Left lung (tissue), 4 donors: ENCODE measurements at regions not wholly inside any gene's neighbourhood (a gene's known extent, or its start where the extent isn't known, plus 50 kb on each side); places are given as distances from the start of the nearest gene placed in this dataset.
"Not testable (repeated sequence)": the region's sequence is repeated elsewhere in the genome, so short reads cannot be mapped to it uniquely, and the experiment has no call there.

Experiments
- ATAC-seq: fragments of 200-7000 bp; cut with Tn5 transposase; one replicate; pipeline ENCODE4 v1.9.1; 2020; ENCODE audit warnings: moderate library complexity
- DNase-seq, 4 donors: peaks; one replicate each; pipeline ENCODE4 v3.0.0-alpha.2; 2013 to 2020
- H3K27ac ChIP-seq, 2 donors: fragments of 200-600 bp; sonication (generic) in 1 of 2; one replicate each; pipeline versions ENCODE4 v1.5.0 to v1.8.0; 2020 to 2021
- H3K27me3 ChIP-seq, 2 donors: fragments of 200-600 bp; sonication (generic) in 1 of 2; one replicate each; pipeline versions ENCODE4 v1.5.0 to v1.8.0; 2020 to 2021
- H3K36me3 ChIP-seq, 2 donors: fragments of 200-600 bp; sonication (generic) in 1 of 2; one replicate each; pipeline versions ENCODE4 v1.5.0 to v1.8.0; 2020 to 2021
- H3K4me1 ChIP-seq, 2 donors: fragments of 200-600 bp; one replicate each; pipeline ENCODE4 v1.8.0; 2021
- H3K4me3 ChIP-seq, 2 donors: fragments of 200-600 bp; sonication (generic) in 1 of 2; one replicate each; pipeline versions ENCODE4 v1.5.0 to v1.8.0; 2020 to 2021; ENCODE audit warnings: mild to moderate bottlenecking in 1 of 2
- H3K9me3 ChIP-seq, 2 donors: fragments of 200-600 bp; sonication (generic) in 1 of 2; one replicate each; pipeline versions ENCODE4 v1.5.0 to v1.8.0; 2020 to 2021
- CTCF ChIP-seq, 2 donors: fragments of 200-600 bp; sonication (generic) in 1 of 2; IDR thresholded peaks; one replicate each; pipeline versions ENCODE4 v1.5.0 to v1.8.0; 2021; ENCODE audit warnings: antibody characterized with exemption in 2 of 2
- intact Hi-C, 2 donors: fragments of 100-400 bp; cut with DNase I; formaldehyde crosslinking; loops; one replicate each; pipeline versions ENCODE4 v1.11.2 to v1.14.2; 2022
- donor health status: DM: no; HTN: yes; CAD: no.
- donor health status: DM: no; HTN: no; CAD: no.

GRCh38 chr2:16386031-16386430 is 279.6 kb downstream of the CYRIA start:
- Histone ChIP-seq H3K27ac (no peak overlapping the region), H3K4me3 (no peak overlapping the region), H3K36me3 (no peaks in the 10 kb centered on the region), H3K4me1 (no peaks in the 10 kb centered on the region), H3K27me3 (no peaks in the 10 kb centered on the region), H3K9me3 (no peaks in the 10 kb centered on the region)
- ATAC-seq, result no peak
- DNase-seq, result peak in 1 of 4 donors; percentile 37
- intact Hi-C loops, result no loop called here
- no peak for TF ChIP-seq CTCF (IDR thresholded peaks at IDR 0.05)

GRCh38 chr2:16385341-16385740 is 280.3 kb downstream of the CYRIA start:
- no peaks in the 10 kb centered on the region for H3K9me3 ChIP-seq
- no peaks in the 10 kb centered on the region for H3K4me1 ChIP-seq
- no peaks in the 10 kb centered on the region for H3K27me3 ChIP-seq
- intact Hi-C loops, result no loop called here
- no peak overlapping the region for H3K4me3 ChIP-seq
- no peak overlapping the region for H3K27ac ChIP-seq
- no peak for DNase-seq
- no peak for ATAC-seq
- H3K36me3 ChIP-seq, result no peaks in the 10 kb centered on the region
- TF ChIP-seq CTCF (IDR thresholded peaks at IDR 0.05), result no peak

DNA sequence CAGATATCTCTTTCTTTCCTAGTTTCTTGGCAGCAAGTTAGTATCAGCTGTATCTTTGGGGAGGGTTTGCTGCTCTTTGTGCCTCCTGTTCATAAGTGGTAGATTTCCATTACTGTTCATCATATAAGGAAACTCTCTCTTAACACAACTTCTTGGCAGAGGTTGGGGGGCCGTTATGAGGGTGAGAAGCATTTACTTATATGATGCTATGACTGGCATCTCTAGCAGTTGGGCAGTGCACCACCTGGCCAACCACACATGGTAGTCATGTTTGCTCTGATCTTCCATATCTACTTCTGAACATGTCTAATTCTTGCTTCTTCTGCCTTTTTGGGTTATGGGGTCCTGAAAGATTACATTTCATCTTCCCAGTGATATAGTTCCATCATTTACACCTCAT is 282.2 kb downstream of the CYRIA start:
- DNase-seq (no peak), ATAC-seq (no peak)
- Histone ChIP-seq H3K4me1 (no peaks in the 10 kb centered on the region), H3K27ac (no peak overlapping the region), H3K27me3 (no peaks in the 10 kb centered on the region), H3K9me3 (no peaks in the 10 kb centered on the region), H3K4me3 (no peak overlapping the region), H3K36me3 (no peaks in the 10 kb centered on the region)
- no peak for TF ChIP-seq CTCF (IDR thresholded peaks at IDR 0.05)
- intact Hi-C loops, result no loop called here

DNA sequence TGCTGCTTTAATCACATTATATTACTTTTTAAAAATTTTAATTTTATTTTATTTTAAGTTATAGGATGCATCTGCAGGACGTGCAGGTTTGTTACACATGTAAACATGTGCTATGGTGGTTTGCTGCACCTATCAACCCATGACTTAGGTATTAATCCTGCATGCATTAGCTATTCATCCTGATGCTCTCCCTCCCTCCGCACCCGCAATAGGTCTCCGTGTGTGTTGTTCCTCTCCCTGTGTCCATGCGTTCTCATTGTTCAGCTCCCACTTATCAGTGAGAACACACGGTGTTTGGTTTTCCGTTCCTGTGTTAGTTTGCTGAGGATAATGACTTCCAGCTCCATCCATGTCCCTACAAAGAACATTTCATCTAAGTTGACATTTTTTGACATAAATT is 283.2 kb downstream of the CYRIA start:
- intact Hi-C loops, result no loop called here
- Histone ChIP-seq H3K27me3 (no peaks in the 10 kb centered on the region), H3K4me1 (no peaks in the 10 kb centered on the region), H3K27ac (no peak overlapping the region), H3K36me3 (no peaks in the 10 kb centered on the region), H3K4me3 (no peak overlapping the region), H3K9me3 (no peaks in the 10 kb centered on the region)
- no peak for DNase-seq
- no peak for ATAC-seq
- no peak for TF ChIP-seq CTCF (IDR thresholded peaks at IDR 0.05)

DNA sequence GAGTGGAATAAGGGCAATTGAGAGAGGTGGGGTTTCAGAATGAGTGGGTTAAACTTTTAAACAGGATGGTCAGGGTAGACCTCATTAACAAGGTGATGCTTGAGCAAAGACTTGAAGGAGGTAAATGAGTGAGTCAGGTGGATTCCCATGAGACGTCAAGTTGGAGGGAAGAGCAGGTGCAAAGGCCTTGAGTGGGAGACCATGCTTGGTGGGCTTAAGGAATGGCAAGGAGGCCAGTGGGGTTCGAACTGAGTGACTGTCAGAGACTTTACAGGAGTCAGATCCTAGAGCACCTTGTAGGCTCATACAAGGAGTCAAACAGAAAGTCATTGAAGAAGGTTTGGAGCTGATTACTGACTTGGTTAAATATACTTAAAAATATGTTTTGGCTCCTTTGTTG is 284.1 kb downstream of the CYRIA start:
- H3K4me1 ChIP-seq, result no peaks in the 10 kb centered on the region
- H3K27ac ChIP-seq, result no peak overlapping the region
- intact Hi-C loops, result no loop called here
- H3K27me3 ChIP-seq, result no peaks in the 10 kb centered on the region
- DNase-seq (no peak), ATAC-seq (no peak)
- H3K4me3 ChIP-seq, result no peak overlapping the region
- TF ChIP-seq CTCF (IDR thresholded peaks at IDR 0.05), result no peak
- H3K36me3 ChIP-seq, result no peaks in the 10 kb centered on the region
- no peaks in the 10 kb centered on the region for H3K9me3 ChIP-seq

DNA sequence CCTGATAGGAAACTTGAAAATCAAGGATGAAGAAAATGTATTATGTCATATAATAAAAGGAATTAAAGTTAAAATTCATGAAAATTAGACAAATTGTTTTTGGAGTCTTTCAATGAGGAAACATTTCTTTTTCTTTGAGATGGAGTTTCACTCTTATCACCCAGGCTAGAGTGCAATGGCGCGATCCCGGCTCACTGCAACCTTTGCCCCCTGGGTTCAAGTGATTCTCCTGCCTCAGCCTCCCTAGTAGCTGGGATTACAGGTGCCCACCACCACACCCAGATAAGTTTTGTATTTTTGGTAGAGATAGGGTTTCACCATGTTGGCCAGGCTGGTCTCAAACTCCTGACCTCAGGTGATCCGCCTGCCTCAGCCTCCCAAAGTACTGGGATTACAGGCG is 285.7 kb downstream of the CYRIA start:
- H3K4me3 ChIP-seq, H3K4me1 ChIP-seq, H3K27me3 ChIP-seq, H3K27ac ChIP-seq, H3K36me3 ChIP-seq, DNase-seq, H3K9me3 ChIP-seq, intact Hi-C loops, ATAC-seq: not testable (repeated sequence)

GRCh38 chr2:16379061-16379460 is 286.6 kb downstream of the CYRIA start:
- H3K9me3 ChIP-seq, H3K36me3 ChIP-seq, intact Hi-C loops, DNase-seq, H3K27me3 ChIP-seq, H3K4me1 ChIP-seq, H3K4me3 ChIP-seq, H3K27ac ChIP-seq, ATAC-seq: not testable (repeated sequence)
